ENCODE measurements at regions not wholly inside any gene's neighbourhood (a gene's known extent, or its start where the extent isn't known, plus 50 kb on each side); places are given as distances from the start of the nearest gene placed in this dataset.

GRCh38 chr3:109995377-109995776 lies 658.0 kb upstream of the DPPA4 start:
- no peak for TF ChIP-seq CTCF (IDR thresholded peaks at IDR 0.05)
- TF ChIP-seq POLR2A (IDR thresholded peaks at IDR 0.05) = no peak
